Skin of body (tissue), 1 donor: ENCODE measurements at regions not wholly inside any gene's neighbourhood (a gene's known extent, or its start where the extent isn't known, plus 50 kb on each side); places are given as distances from the start of the nearest gene placed in this dataset.
"Not testable (repeated sequence)": the region's sequence is repeated elsewhere in the genome, so short reads cannot be mapped to it uniquely, and the experiment has no call there.

Source experiments
- DNase-seq: peaks from one replicate; lab custom pipeline; 2025; lab: John Stamatoyannopoulos, UW

DNA sequence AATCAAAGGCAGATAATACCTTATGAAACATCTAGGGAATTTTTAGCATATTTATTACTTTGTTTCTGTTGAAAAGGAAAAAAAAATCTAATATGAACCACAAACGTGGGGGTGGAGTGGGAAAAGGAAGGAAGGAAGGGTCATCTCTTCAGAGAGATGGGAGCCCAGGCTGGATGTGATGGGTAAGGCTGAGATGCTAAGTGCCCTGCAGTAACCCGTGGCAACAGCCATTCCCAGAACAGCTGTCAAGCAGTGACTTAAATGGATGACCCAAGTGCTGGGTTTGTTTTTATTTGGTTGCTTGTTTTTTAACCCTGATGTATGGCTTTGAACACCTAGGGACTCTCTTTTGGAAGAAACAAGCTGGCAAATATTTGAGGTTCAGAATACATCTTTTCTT lies 50.7 kb upstream of the KLF7 start:
- no peak for DNase-seq

GRCh38 chr2:207217442-207217841 lies 51.7 kb upstream of the KLF7 start:
- no peak for DNase-seq

DNA sequence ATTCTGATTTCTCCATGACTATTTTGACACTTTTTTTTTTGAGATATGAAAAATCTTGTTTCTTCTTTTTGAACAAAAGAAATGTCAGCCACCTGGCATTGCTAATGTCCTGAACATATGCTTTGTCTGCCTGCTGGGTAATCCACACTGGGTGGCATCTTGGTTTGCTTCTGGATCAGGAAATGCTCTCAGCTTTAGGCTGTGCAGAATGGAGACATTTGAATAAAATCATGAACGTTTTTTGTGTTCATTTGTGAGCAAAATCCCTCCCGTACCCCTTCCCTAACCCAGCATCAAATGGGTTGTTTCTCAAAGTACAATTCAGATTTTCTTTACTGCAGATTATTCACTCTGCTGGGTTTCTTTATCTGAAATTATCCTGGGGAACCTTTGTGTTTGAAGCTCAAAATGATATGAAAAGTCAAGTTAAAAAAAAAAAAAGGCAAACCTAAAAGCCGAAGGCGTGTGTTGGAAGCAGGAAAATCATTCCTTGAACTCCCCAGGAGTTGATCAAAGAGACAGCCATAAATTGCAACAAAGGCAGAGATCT lies 53.4 kb upstream of the KLF7 start:
- DNase-seq: no peak

DNA sequence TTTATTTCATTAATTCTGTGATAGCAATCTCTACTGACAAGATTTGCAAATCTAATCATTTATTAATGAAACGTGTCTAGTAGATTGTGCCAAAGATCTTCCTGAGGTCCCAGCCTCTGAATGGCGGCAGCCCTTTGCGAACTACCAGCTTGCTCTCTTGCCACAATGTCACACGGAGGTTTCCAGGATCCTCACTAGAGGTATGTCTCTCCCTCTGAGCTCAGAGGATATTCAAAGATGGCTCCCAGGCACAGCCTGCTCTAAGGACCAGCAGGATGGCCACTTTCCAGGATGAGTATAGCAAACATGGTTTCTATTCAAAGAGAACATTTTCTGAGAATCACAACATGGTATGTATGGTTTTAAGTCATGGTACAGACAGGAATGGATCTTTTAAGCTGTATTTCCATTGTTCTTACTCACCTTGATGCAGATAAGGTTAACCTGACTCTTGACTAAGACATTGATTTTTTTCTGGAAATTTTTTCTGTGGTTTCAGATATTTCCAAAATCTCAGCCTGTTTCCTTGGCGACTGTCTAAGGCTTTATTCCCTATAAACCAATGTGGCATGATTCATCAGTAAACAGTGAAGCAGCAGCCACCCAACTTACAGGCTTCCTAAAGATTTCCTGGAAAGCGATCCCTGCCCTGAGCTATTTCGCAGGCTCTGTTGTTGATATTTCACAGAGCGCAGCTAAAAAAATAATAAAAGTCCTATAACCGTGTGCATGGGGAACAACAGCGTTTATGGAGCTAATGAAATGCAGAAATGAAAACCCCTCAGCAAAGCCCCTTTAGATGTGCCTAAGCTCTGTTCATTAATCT lies 54.1 kb upstream of the KLF7 start:
- DNase-seq: no peak

GRCh38 chr2:207221731-207222130 lies 56.0 kb upstream of the KLF7 start:
- DNase-seq: no peak

DNA sequence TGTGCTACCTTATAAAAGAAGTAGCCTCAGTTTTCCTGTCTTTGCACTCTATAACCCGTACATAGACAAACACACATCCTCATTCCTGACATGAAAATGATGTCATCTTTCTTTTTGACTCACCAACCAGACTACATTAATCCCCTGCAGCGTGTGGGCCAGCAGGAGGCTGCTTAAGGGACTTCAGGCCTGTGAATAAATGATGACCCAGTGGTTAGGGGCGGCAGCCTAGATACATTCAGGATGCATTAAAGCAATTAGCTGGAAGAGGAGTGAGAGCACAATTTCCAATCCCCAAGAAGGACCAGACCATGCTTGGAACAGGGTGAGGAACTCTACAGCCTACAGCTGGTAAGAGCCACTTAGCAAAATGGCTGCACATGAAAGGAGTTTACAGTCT lies 57.3 kb upstream of the KLF7 start:
- DNase-seq: no peak

DNA sequence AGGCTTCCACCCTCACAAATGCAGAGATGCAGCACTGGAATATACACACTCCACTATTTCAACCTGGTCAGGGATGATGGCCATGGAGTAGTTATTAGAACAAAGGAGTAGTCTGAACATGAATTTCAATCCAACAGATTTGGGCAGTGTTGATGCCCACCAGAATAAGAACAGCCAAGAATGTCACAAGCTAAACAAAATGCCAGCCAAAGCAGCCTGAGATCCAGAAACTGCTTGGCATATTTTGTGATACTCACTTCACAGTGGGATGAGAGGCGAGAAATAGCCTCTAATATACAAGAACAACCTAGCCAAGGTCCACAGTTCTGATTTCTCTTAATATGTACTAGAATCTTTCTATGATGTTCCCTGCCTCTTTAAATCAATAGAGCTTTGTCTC lies 58.6 kb upstream of the KLF7 start:
- DNase-seq: no peak

- DNase-seq: no peak
Measured at GRCh38 chr2:207224791-207225482, 59.2 kb upstream of the KLF7 start.

- DNase-seq: no peak
Measured at GRCh38 chr2:207225773-207226172, 60.0 kb upstream of the KLF7 start.

- no peak for DNase-seq
Measured at GRCh38 chr2:207226243-207226642, 60.5 kb upstream of the KLF7 start.

GRCh38 chr2:207226671-207227061 lies 60.9 kb upstream of the KLF7 start:
- no peak for DNase-seq

DNA sequence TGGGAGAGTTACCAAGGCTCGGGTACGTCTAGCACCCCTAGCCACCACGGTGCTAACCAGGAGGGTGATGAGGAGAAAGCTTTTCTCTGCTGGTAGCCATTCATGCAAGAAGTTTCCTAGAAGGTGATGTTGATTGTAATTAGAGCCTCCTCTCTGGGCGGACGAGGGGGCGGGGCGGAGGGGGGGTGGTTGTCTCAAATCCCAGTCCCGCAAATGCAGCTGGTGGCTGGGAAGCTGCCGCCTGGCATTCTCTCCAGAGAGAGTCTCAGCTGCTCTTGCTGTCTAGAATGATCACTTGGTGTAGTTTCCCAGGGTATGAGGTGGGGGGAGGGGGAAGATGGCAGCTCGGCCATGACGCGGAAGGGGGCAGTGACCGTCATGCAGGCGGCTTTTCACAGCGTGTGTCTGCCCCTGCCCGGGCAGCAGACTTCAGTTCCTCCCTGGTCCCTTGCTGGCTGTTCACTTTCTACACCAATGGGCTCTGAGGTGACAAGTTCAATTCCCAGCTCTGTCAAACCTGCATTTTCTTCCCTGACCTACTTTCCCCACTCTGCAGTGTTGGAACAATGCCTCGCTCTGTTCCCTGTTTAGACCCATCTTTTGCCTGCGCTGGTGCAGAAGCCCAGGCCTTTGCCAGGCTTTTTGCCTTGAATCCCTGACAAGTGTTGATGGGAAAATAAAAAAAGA lies 61.5 kb upstream of the KLF7 start:
- no peak for DNase-seq

DNA sequence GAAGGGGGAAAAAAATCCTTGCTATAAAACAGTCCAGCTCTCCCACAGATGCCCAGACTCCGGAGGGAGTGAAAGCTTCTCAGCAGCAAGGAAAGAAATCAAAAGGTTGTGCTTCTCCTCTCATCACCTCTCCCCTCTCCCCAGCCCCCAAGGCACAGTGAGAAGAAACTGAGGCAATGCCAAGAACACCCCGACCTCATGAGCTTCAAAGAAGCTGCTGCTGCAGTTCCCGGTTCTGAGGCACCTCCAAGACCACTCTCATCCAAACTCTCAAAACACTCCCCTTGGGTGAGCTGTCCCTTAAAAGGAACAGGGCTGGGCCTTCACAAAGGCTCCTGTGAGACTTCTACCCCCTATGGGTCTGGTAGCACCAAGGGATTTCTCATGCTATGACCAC lies 62.0 kb upstream of the KLF7 start:
- DNase-seq: no peak

- no peak for DNase-seq
Measured at GRCh38 chr2:207228402-207228801, 62.7 kb upstream of the KLF7 start.

GRCh38 chr2:207229161-207229560 lies 63.4 kb upstream of the KLF7 start:
- no peak for DNase-seq

DNA sequence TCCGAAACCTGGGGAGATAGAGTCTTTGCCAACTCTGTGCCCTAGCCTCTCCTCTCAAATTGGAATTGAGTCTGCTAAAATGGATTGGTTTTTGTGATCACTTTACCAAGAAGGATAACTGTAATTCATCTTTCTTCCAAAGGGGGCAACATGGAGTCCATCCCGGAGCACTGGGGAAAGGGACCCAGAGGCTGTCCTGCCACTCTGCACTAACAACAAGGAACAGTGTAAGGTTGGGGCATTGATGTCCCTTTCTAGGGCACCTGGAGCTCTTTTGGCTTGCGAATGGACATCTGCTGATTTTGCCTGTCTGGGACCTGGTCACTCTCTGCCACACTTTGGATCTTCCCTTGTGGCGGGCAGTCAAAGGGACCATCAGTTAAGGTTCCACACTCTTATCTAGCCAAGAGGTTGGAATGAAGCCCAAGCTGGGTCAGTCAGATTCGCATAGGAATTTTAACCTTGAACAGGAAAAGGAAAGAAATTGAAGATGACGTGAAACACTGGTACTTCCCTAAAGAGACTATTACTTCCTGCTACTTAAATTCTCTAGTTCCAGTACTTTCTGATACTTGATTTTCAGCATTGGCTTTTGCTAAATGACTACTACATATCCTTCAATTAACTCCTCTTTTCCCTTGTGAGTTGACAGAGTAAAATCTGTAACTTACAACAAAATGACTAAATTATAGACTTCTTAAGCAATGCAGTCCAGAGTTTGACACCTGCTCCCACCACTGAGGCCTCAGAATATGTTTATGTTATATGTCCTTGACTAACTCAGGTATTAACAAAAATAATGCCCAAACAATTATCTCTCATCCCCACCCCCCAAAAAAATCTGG lies 64.7 kb upstream of the KLF7 start:
- no peak for DNase-seq

DNA sequence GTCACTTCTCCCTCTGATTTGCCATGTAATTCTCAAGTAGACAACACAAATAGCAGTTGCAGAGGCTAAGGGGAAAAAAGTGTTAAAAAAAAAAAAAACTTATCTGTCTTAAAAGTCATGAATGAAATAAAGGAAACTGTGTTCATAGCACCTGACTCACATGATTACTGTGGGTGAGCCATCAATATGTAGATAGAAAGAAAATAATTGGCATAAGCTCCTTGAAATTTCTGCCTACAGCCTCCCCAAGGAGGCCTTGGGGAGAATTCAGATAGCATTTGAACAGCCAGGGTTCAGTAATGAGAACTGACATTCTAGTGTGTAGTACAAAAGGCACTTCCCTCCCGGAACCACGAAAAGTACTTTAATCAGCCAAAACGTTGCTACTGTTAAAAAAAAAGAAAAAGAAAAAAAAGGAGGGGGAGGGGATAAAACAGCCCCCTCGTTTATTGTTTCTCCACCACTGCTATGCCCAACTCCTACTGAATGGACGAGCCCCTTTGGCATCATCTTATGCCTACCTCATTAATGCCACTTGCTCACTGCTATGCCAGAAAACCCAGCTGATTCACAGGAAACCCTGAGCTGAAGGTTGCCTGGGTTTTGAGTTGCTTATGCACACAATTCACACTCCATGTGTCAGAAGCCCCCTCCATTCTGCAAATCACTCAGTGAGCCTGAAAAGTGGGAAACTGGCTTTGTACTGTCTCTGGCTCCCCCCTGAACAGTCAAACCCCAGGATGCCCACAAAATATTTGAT lies 65.5 kb upstream of the KLF7 start:
- no peak for DNase-seq

DNA sequence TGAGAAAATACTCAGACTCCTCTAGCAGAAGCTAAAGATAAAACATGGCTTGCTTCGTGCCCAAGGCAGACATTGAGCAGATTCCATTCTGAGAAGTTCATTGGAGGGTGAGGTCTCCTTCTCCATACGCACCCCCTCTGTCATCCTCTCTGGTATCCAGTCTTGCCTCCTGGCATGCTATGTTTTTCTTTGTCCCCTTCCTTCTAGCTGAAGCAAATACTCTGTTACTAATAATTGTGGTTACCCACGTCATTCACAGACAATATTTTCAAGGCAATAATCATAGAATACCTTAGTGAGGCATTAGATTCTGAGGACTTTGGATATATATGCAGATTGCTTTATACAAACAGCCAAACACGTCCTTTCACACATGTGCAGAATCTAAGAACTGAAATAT lies 66.2 kb upstream of the KLF7 start:
- no peak for DNase-seq

- not testable (repeated sequence) for DNase-seq
Measured at GRCh38 chr2:207233141-207233540, 67.4 kb upstream of the KLF7 start.

- no peak for DNase-seq
Measured at GRCh38 chr2:207233731-207234130, 68.0 kb upstream of the KLF7 start.

GRCh38 chr2:207235621-207236020 lies 69.9 kb upstream of the KLF7 start:
- no peak for DNase-seq
